ENCODE measurements at regions not wholly inside any gene's neighbourhood (a gene's known extent, or its start where the extent isn't known, plus 50 kb on each side); places are given as distances from the start of the nearest gene placed in this dataset.

- Histone ChIP-seq H3K27me3 (ENCODE audit: control insufficient read depth, insufficient read depth, low read length) (no peaks in the 10 kb centered on the region), H3K27ac (ENCODE audit: insufficient read depth, low read length) (no peak overlapping the region), H2AK5ac (ENCODE audit: low read depth, low read length) (no peak overlapping the region), H4K20me1 (ENCODE audit: insufficient read depth, low read length) (no peaks in the 10 kb centered on the region), H2AFZ (replicated peaks; ENCODE audit: low read length, poor library complexity) (no peak overlapping the region), H3K4me2 (ENCODE audit: low read depth, low read length) (no peak overlapping the region), H3K79me1 (ENCODE audit: low read depth in 1 of 2, low read length in 2 of 2) (no peaks in the 10 kb centered on the region), H2AK9ac (replicated peaks; ENCODE audit: low read depth, low read length, poor library complexity) (no peak overlapping the region), H4K5ac (ENCODE audit: low read depth, low read length) (no peak overlapping the region), H3K36me3 (ENCODE audit: control insufficient read depth, insufficient read depth, low read length) (no peaks in the 10 kb centered on the region), H3K14ac (replicated peaks; ENCODE audit: low read depth, low read length) (no peak overlapping the region), H4K8ac (ENCODE audit: low read depth in 2 of 2, low read length in 2 of 2) (no peak overlapping the region), H3K4ac (ENCODE audit: low read depth, low read length) (no peak overlapping the region), H3K9me1 (ENCODE audit: insufficient read depth, low read length) (no peaks in the 10 kb centered on the region), H2BK5ac (ENCODE audit: low read depth, low read length, poor library complexity, severe bottlenecking) (no peak overlapping the region), H3K4me3 (ENCODE audit: insufficient read depth, low read depth, low read length) (no peak overlapping the region), H3K23ac (ENCODE audit: low read depth, low read length) (no peak overlapping the region), H3K9me3 (ENCODE audit: control insufficient read depth, insufficient read depth, low read length) (no peaks in the 10 kb centered on the region), H2BK20ac (ENCODE audit: low read depth, low read length) (no peak overlapping the region), H4K91ac (ENCODE audit: insufficient read depth, low read depth, low read length) (no peak overlapping the region), H3K9ac (ENCODE audit: low read depth, low read length) (no peak overlapping the region), H3K56ac (ENCODE audit: extremely low read depth, insufficient read depth, low read length) (no peak overlapping the region), H2BK15ac (ENCODE audit: low read depth, low read length) (no peak overlapping the region), H2BK120ac (ENCODE audit: low read depth, low read length) (no peak overlapping the region), H3K4me1 (ENCODE audit: control insufficient read depth, insufficient read depth, low read length) (0 out of 2 replicates have a peak, but pooled peaks cover 2% of the 10 kb centered on the region), H3K18ac (ENCODE audit: low read depth, low read length) (no peak overlapping the region)
- ChIA-PET CTCF (no interaction called here), POLR2A (ENCODE audit: unreplicated experiment) (no interaction called here)
- BruUV-seq (replicated peaks) = no TSS peak
- TF ChIP-seq ELK1 (IDR thresholded peaks at IDR 0.05; ENCODE audit: borderline replicate concordance, low read depth, low read length) = no peak
- no peak for TF ChIP-seq POLR2A (IDR thresholded peaks at IDR 0.05; ENCODE audit: low read depth, low read length)
- TF ChIP-seq CEBPB (IDR thresholded peaks at IDR 0.05; ENCODE audit: low read depth, low read length) = no peak
- TF ChIP-seq MXI1 (IDR thresholded peaks at IDR 0.05; ENCODE audit: borderline replicate concordance, low read depth, low read length) = no peak
- TF ChIP-seq RFX5 (IDR thresholded peaks at IDR 0.05; ENCODE audit: low read depth, low read length) = no peak
- TF ChIP-seq CTCF (conservative IDR thresholded peaks at IDR 0.05; ENCODE audit: low read depth, low read length) = no peak
- no peak for TF ChIP-seq BHLHE40 (IDR thresholded peaks at IDR 0.05; ENCODE audit: low read depth, low read length)
- no peak for TF ChIP-seq MAFK (IDR thresholded peaks at IDR 0.05; ENCODE audit: low read depth, low read length)
- TF ChIP-seq FOS (IDR thresholded peaks at IDR 0.05; ENCODE audit: low read depth, low read length) = no peak
- TF ChIP-seq MAZ (IDR thresholded peaks at IDR 0.05; ENCODE audit: borderline replicate concordance, low read depth, low read length) = no peak
- no peak for TF ChIP-seq RCOR1 (IDR thresholded peaks at IDR 0.05; ENCODE audit: insufficient replicate concordance, low read length)
- no peak for TF ChIP-seq SMC3 (IDR thresholded peaks at IDR 0.05; ENCODE audit: low read depth, low read length)
- TF ChIP-seq CHD1 (IDR thresholded peaks at IDR 0.05; ENCODE audit: low read depth, low read length) = no peak
- no peak for TF ChIP-seq NFE2L2 (IDR thresholded peaks at IDR 0.05; ENCODE audit: low read depth, low read length)
- TF ChIP-seq USF2 (IDR thresholded peaks at IDR 0.05; ENCODE audit: low read depth, low read length) = no peak
- intact Hi-C loops (cut with micrococcal nuclease) (no loop called here), dilution Hi-C loops (cut with HindIII; ENCODE audit: low sequenced_read_pairs, unreplicated experiment) (no loop called here), in situ Hi-C loops (cut with MboI; ENCODE audit: low sequenced_read_pairs) (no loop called here)
- DNase-seq = no peak
- ATAC-seq (ENCODE audit: low read depth) = no peak
These were observed 73.6 kb upstream of the SOX5 start for GRCh38 chr12:24023081-24023480.

All from IMR-90 (cell line).